A549 (cell line): ENCODE measurements at regions not wholly inside any gene's neighbourhood (a gene's known extent, or its start where the extent isn't known, plus 50 kb on each side); places are given as distances from the start of the nearest gene placed in this dataset.

ENCODE experiments used
- MAFK ChIP-seq: fragments of 450-650 bp; IDR thresholded peaks from 2 replicates; pipeline ENCODE4 v1.6.1; 2014; ENCODE audit not compliant: partially characterized antibody
- MAZ ChIP-seq: fragments of 150-350 bp; IDR thresholded peaks from 2 replicates; pipeline ENCODE4 v1.6.1; 2014; ENCODE audit warnings: antibody characterized with exemption, low read depth, low read length, borderline replicate concordance
- MYC ChIP-seq: IDR thresholded peaks from 2 replicates; pipeline ENCODE4 v1.6.1; 2012; ENCODE audit warnings: mild to moderate bottlenecking, inconsistent platforms, low read length, improper control_type of control experiment, borderline replicate concordance
- NR3C1 ChIP-seq: fragments of >200 bp; sonication (Bioruptor Twin); formaldehyde crosslinking; IDR thresholded peaks from 3 replicates; pipeline ENCODE4 v1.6.1; 2017
- POLR2A ChIP-seq: IDR thresholded peaks from 2 replicates; pipeline ENCODE4 v1.6.1; 2012; ENCODE audit warnings: mild to moderate bottlenecking, low read length
- RFX5 ChIP-seq: fragments of 450-650 bp; IDR thresholded peaks from 2 replicates; pipeline ENCODE4 v1.7.1; 2014; ENCODE audit warnings: antibody characterized with exemption, mild to moderate bottlenecking, moderate library complexity
- ZC3H11A ChIP-seq: fragments of 450-650 bp; IDR thresholded peaks from 2 replicates; pipeline ENCODE4 v1.6.1; 2014; ENCODE audit warnings: antibody characterized with exemption, mild to moderate bottlenecking
- TF ChIP-seq, protein P1 (sequence below): fragments of >200 bp; sonication (Bioruptor Twin); formaldehyde crosslinking; IDR thresholded peaks from 3 replicates; pipeline ENCODE4 v1.5.1; 2016
- TF ChIP-seq, protein P2 (sequence below): fragments of 450-650 bp; IDR thresholded peaks from 2 replicates; pipeline ENCODE4 v1.6.1; 2014; ENCODE audit warnings: antibody characterized with exemption
- TF ChIP-seq, protein P3 (sequence below): fragments of 200-600 bp; sonication (generic); IDR thresholded peaks from 2 replicates; pipeline ENCODE4 v1.6.1; 2016; ENCODE audit warnings: antibody characterized with exemption, mild to moderate bottlenecking, moderate library complexity

DNA sequence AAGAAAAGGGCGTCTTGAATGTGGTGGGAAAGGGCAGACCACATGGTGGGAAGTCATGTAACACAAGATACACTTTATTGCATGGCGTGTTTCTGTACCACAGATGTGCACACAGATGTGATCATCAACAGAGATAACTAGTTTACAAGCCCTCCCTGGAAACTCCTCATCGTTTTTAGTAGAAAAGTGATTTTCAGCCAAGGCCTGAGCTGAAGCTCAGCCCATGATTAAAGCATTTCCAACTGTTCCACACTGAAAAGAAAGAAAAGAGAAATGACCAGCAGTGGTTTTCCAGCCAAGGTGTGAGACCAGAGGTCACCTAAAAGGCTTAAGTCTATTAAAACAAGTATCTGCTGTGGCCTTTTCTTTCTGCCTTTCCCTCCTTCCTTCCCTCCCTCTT, 463.9 kb upstream of the JAG1 start:
- TF ChIP-seq ZC3H11A (no peak), MAZ (no peak), POLR2A (no peak), MAFK (no peak), RFX5 (no peak), NR3C1 (no peak), MYC (no peak)
- TF ChIP-seq, protein P1, sequence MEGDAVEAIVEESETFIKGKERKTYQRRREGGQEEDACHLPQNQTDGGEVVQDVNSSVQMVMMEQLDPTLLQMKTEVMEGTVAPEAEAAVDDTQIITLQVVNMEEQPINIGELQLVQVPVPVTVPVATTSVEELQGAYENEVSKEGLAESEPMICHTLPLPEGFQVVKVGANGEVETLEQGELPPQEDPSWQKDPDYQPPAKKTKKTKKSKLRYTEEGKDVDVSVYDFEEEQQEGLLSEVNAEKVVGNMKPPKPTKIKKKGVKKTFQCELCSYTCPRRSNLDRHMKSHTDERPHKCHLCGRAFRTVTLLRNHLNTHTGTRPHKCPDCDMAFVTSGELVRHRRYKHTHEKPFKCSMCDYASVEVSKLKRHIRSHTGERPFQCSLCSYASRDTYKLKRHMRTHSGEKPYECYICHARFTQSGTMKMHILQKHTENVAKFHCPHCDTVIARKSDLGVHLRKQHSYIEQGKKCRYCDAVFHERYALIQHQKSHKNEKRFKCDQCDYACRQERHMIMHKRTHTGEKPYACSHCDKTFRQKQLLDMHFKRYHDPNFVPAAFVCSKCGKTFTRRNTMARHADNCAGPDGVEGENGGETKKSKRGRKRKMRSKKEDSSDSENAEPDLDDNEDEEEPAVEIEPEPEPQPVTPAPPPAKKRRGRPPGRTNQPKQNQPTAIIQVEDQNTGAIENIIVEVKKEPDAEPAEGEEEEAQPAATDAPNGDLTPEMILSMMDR, result no peak
- TF ChIP-seq, protein P2, sequence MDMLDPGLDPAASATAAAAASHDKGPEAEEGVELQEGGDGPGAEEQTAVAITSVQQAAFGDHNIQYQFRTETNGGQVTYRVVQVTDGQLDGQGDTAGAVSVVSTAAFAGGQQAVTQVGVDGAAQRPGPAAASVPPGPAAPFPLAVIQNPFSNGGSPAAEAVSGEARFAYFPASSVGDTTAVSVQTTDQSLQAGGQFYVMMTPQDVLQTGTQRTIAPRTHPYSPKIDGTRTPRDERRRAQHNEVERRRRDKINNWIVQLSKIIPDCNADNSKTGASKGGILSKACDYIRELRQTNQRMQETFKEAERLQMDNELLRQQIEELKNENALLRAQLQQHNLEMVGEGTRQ, result no peak
- TF ChIP-seq, protein P3, sequence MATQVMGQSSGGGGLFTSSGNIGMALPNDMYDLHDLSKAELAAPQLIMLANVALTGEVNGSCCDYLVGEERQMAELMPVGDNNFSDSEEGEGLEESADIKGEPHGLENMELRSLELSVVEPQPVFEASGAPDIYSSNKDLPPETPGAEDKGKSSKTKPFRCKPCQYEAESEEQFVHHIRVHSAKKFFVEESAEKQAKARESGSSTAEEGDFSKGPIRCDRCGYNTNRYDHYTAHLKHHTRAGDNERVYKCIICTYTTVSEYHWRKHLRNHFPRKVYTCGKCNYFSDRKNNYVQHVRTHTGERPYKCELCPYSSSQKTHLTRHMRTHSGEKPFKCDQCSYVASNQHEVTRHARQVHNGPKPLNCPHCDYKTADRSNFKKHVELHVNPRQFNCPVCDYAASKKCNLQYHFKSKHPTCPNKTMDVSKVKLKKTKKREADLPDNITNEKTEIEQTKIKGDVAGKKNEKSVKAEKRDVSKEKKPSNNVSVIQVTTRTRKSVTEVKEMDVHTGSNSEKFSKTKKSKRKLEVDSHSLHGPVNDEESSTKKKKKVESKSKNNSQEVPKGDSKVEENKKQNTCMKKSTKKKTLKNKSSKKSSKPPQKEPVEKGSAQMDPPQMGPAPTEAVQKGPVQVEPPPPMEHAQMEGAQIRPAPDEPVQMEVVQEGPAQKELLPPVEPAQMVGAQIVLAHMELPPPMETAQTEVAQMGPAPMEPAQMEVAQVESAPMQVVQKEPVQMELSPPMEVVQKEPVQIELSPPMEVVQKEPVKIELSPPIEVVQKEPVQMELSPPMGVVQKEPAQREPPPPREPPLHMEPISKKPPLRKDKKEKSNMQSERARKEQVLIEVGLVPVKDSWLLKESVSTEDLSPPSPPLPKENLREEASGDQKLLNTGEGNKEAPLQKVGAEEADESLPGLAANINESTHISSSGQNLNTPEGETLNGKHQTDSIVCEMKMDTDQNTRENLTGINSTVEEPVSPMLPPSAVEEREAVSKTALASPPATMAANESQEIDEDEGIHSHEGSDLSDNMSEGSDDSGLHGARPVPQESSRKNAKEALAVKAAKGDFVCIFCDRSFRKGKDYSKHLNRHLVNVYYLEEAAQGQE, result no peak
